ENCODE measurements at regions not wholly inside any gene's neighbourhood (a gene's known extent, or its start where the extent isn't known, plus 50 kb on each side); places are given as distances from the start of the nearest gene placed in this dataset.

DNA sequence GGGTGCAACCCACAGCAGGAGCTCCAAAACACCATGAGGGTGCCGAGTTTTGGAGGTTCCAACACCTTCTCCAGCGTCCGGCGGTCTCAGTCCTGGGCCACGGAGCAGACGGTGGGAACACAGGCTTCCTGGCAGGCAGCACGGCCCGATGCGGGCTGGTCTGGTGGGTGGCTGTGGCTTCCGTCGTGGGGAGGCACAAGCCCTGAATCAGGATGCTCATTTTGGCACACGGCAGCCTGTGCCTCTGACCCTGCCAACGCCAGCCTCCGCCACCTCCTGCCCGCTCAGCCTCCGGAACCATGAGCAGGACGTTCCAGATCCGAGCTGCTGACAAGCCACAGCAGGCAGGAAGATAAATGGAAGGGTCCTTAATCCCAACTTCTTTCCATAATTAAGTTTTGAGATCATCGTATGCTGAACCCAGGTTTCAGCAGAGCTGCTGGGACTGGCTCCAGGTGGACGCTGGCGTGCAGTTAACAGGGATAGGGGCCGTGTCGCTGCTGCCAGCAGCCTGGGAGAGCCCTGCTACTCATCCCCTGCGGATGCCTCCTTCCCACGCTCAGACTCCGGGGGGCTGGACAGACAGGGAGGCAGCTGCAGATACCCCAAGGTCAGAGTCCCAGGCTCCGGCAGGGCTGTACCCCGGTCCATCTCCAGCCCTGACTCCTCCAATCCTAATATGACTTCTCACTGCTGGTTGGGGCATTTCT, 136.6 kb downstream of the ENGASE start:
- TF ChIP-seq, protein P1, sequence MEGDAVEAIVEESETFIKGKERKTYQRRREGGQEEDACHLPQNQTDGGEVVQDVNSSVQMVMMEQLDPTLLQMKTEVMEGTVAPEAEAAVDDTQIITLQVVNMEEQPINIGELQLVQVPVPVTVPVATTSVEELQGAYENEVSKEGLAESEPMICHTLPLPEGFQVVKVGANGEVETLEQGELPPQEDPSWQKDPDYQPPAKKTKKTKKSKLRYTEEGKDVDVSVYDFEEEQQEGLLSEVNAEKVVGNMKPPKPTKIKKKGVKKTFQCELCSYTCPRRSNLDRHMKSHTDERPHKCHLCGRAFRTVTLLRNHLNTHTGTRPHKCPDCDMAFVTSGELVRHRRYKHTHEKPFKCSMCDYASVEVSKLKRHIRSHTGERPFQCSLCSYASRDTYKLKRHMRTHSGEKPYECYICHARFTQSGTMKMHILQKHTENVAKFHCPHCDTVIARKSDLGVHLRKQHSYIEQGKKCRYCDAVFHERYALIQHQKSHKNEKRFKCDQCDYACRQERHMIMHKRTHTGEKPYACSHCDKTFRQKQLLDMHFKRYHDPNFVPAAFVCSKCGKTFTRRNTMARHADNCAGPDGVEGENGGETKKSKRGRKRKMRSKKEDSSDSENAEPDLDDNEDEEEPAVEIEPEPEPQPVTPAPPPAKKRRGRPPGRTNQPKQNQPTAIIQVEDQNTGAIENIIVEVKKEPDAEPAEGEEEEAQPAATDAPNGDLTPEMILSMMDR (IDR thresholded peaks at IDR 0.05; ENCODE audit: insufficient read depth, low read length, poor library complexity, severe bottlenecking), result no peak
- TF ChIP-seq EZH2phosphoT487 (conservative IDR thresholded peaks at IDR 0.05; ENCODE audit: low read length), result no peak

Data from SU-DHL-6 (cell line).